SK-N-SH treated with all-trans-retinoic acid at 6 μM for 48 hours (cell line): ENCODE measurements at regions not wholly inside any gene's neighbourhood (a gene's known extent, or its start where the extent isn't known, plus 50 kb on each side); places are given as distances from the start of the nearest gene placed in this dataset.

ENCODE experiments used
- ATAC-seq: fragments of 200-7000 bp; cut with Tn5 transposase; 3 replicates; pipeline ENCODE4 v1.9.1; 2020; ENCODE audit warnings: mild to moderate bottlenecking, moderate library complexity
- ARNTL ChIP-seq: fragments of 450-650 bp; formaldehyde crosslinking; IDR thresholded peaks from 2 replicates; pipeline ENCODE4 v1.5.0; 2020; ENCODE audit warnings: low read depth, mild to moderate bottlenecking, moderate library complexity, borderline replicate concordance
- BACH2 ChIP-seq: fragments of 250-450 bp; sonication (Bioruptor Pico); IDR thresholded peaks from 2 replicates; pipeline ENCODE4 v1.9.0; 2021; ENCODE audit warnings: mild to moderate bottlenecking, borderline replicate concordance
- CREB5 ChIP-seq: fragments of 250-450 bp; sonication (Bioruptor Pico); IDR thresholded peaks from 2 replicates; pipeline ENCODE4 v1.5.1; 2020; ENCODE audit warnings: low read depth, mild to moderate bottlenecking, moderate library complexity
- CSDC2 ChIP-seq: fragments of 250-450 bp; sonication (Bioruptor Pico); IDR thresholded peaks from 2 replicates; pipeline ENCODE4 v1.5.0; 2020; ENCODE audit warnings: mild to moderate bottlenecking, moderate library complexity
- CSRNP3 ChIP-seq: fragments of 250-450 bp; sonication (Bioruptor Pico); IDR thresholded peaks from 2 replicates; pipeline ENCODE4 v1.5.1; 2021; ENCODE audit warnings: mild to moderate bottlenecking, moderate library complexity
- GLIS3 ChIP-seq: fragments of 250-450 bp; sonication (Bioruptor Pico); IDR thresholded peaks from 2 replicates; pipeline ENCODE4 v1.5.0; 2020; ENCODE audit warnings: mild to moderate bottlenecking, moderate library complexity
- ISL1 ChIP-seq: fragments of 250-450 bp; sonication (Bioruptor Pico); IDR thresholded peaks from 2 replicates; pipeline ENCODE4 v2.1.2; 2022; ENCODE audit warnings: mild to moderate bottlenecking, moderate library complexity
- OSR1 ChIP-seq: fragments of 250-450 bp; sonication (Bioruptor Pico); IDR thresholded peaks from 2 replicates; pipeline ENCODE4 v1.8.0; 2022; ENCODE audit warnings: moderate library complexity, mild to moderate bottlenecking, inconsistent platforms
- PATZ1 ChIP-seq: fragments of 250-450 bp; sonication (Bioruptor Pico); IDR thresholded peaks from 2 replicates; pipeline ENCODE4 v1.8.0; 2020; ENCODE audit warnings: mild to moderate bottlenecking, moderate library complexity, borderline replicate concordance
- POU6F1 ChIP-seq: fragments of 250-450 bp; sonication (Bioruptor Pico); IDR thresholded peaks from 2 replicates; pipeline ENCODE4 v1.8.0; 2021; ENCODE audit warnings: low read depth, mild to moderate bottlenecking, moderate library complexity, borderline replicate concordance
- PPARA ChIP-seq: fragments of 250-450 bp; sonication (Bioruptor Pico); IDR thresholded peaks from 2 replicates; pipeline ENCODE4 v1.5.0; 2020; ENCODE audit warnings: mild to moderate bottlenecking, borderline replicate concordance
- RARB ChIP-seq: fragments of 250-450 bp; sonication (Bioruptor Pico); IDR thresholded peaks from 2 replicates; pipeline ENCODE4 v1.8.0; 2021; ENCODE audit warnings: mild to moderate bottlenecking, moderate library complexity
- SNAI2 ChIP-seq: fragments of 250-450 bp; sonication (Bioruptor Pico); IDR thresholded peaks from 2 replicates; pipeline ENCODE4 v1.5.0; 2020; ENCODE audit warnings: mild to moderate bottlenecking, moderate library complexity
- TCF4 ChIP-seq: fragments of 250-450 bp; sonication (Bioruptor Pico); IDR thresholded peaks from 2 replicates; pipeline ENCODE4 v1.8.0; 2021; ENCODE audit warnings: mild to moderate bottlenecking, moderate library complexity, borderline replicate concordance
- TOX ChIP-seq: fragments of 250-450 bp; sonication (Bioruptor Pico); IDR thresholded peaks from 2 replicates; pipeline ENCODE4 v1.8.0; 2021; ENCODE audit warnings: mild to moderate bottlenecking, moderate library complexity, borderline replicate concordance
- TSHZ2 ChIP-seq: fragments of 250-450 bp; sonication (Bioruptor Pico); IDR thresholded peaks from 2 replicates; pipeline ENCODE4 v1.5.0; 2020; ENCODE audit warnings: mild to moderate bottlenecking, moderate library complexity
- ZC3H10 ChIP-seq: fragments of 250-450 bp; sonication (Bioruptor Pico); IDR thresholded peaks from 2 replicates; pipeline ENCODE4 v1.5.1; 2021; ENCODE audit warnings: mild to moderate bottlenecking, moderate library complexity
- ZFP3 ChIP-seq: fragments of 250-450 bp; sonication (Bioruptor Pico); IDR thresholded peaks from 2 replicates; pipeline ENCODE4 v1.5.0; 2020; ENCODE audit warnings: mild to moderate bottlenecking, moderate library complexity
- ZFP30 ChIP-seq: fragments of 450-650 bp; formaldehyde crosslinking; IDR thresholded peaks from 2 replicates; pipeline ENCODE4 v1.5.0; 2022; ENCODE audit warnings: mild to moderate bottlenecking, moderate library complexity
- ZNF565 ChIP-seq: fragments of 450-650 bp; formaldehyde crosslinking; conservative IDR thresholded peaks from 2 replicates; pipeline ENCODE4 v1.5.0; 2020; ENCODE audit warnings: low read depth, mild to moderate bottlenecking, moderate library complexity
- ZNF70 ChIP-seq: fragments of 450-650 bp; formaldehyde crosslinking; IDR thresholded peaks from 2 replicates; pipeline ENCODE4 v1.5.0; 2020; ENCODE audit warnings: mild to moderate bottlenecking, moderate library complexity
- ZNF8 ChIP-seq: fragments of 450-650 bp; formaldehyde crosslinking; IDR thresholded peaks from 2 replicates; pipeline ENCODE4 v1.5.0; 2020; ENCODE audit warnings: mild to moderate bottlenecking, moderate library complexity

- no peak for ATAC-seq
- no peak for TF ChIP-seq PPARA (CRISPR knock-in tag)
- no peak for TF ChIP-seq ZNF8 (CRISPR knock-in tag)
- TF ChIP-seq ZNF70 (CRISPR knock-in tag), result no peak
- TF ChIP-seq POU6F1 (CRISPR knock-in tag), result no peak
- no peak for TF ChIP-seq RARB (CRISPR knock-in tag)
- TF ChIP-seq OSR1 (CRISPR knock-in tag), result no peak
- no peak for TF ChIP-seq ZFP30 (CRISPR knock-in tag)
- TF ChIP-seq TCF4 (CRISPR knock-in tag), result no peak
- TF ChIP-seq ZNF565 (CRISPR knock-in tag), result no peak
- no peak for TF ChIP-seq PATZ1 (CRISPR knock-in tag)
- no peak for TF ChIP-seq CREB5 (CRISPR knock-in tag)
- no peak for TF ChIP-seq ZC3H10
- TF ChIP-seq TOX (CRISPR knock-in tag), result no peak
- no peak for TF ChIP-seq ARNTL (CRISPR knock-in tag)
- no peak for TF ChIP-seq SNAI2 (CRISPR knock-in tag)
- no peak for TF ChIP-seq BACH2 (CRISPR knock-in tag)
Measured at GRCh38 chr4:138063581-138063980, 178.6 kb downstream of the SLC7A11 start.

- peak; percentile 82 for ATAC-seq
- TF ChIP-seq TSHZ2 (CRISPR knock-in tag) (no peak), GLIS3 (CRISPR knock-in tag) (no peak), SNAI2 (CRISPR knock-in tag) (no peak), OSR1 (CRISPR knock-in tag) (no peak), ZFP30 (CRISPR knock-in tag) (no peak), BACH2 (CRISPR knock-in tag) (no peak), PPARA (CRISPR knock-in tag) (no peak)
- TF ChIP-seq, all 23 proteins: peak for 0
Measured at GRCh38 chr4:138062929-138063328, 179.2 kb downstream of the SLC7A11 start.

GRCh38 chr4:138056541-138056940 lies 185.6 kb downstream of the SLC7A11 start:
- ATAC-seq, result no peak
- TF ChIP-seq TOX (CRISPR knock-in tag) (no peak), CSDC2 (CRISPR knock-in tag) (no peak), ZNF565 (CRISPR knock-in tag) (no peak), CSRNP3 (CRISPR knock-in tag) (no peak), GLIS3 (CRISPR knock-in tag) (no peak), CREB5 (CRISPR knock-in tag) (no peak), TCF4 (CRISPR knock-in tag) (no peak), TSHZ2 (CRISPR knock-in tag) (no peak), ZNF70 (CRISPR knock-in tag) (no peak), RARB (CRISPR knock-in tag) (no peak), ZFP30 (CRISPR knock-in tag) (no peak), OSR1 (CRISPR knock-in tag) (no peak), ARNTL (CRISPR knock-in tag) (no peak), BACH2 (CRISPR knock-in tag) (no peak), ZFP3 (no peak), ISL1 (no peak)
